Activated CD4-positive, alpha-beta T cell treated with anti-CD3 and anti-CD28 coated beads, Interleukin-2, amount 50 U/mL, for 48 hours (primary cell): ENCODE measurements at regions not wholly inside any gene's neighbourhood (a gene's known extent, or its start where the extent isn't known, plus 50 kb on each side); places are given as distances from the start of the nearest gene placed in this dataset.

Experiments used
- DNase-seq, 2 experiments: peaks; one replicate each; pipeline ENCODE4 v3.0.0-alpha.2; 2020

DNA sequence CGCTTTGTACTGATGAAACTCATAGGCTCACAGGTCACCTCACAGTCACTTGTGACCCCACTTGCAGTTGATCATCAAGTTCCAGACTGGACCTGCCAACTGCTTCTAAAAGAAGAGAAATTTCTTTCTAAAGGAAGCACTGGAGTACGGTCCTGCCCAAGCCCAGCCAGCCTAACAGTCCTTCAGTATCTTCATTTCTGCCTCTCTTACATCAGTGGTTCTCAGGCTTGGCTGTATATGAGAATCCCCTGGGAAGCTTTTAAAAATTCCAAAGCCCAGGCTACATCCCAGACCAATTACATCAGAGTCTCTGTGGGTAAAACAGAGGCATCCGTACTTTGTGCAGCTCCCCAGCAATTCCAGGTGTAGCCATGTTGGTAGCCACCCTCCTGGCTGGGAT, 282.1 kb downstream of the NFIB start:
- DNase-seq: no peak

- DNase-seq: no peak
These were observed 282.9 kb downstream of the NFIB start for GRCh38 chr9:14031060-14031414.

- no peak for DNase-seq
These were observed 283.4 kb downstream of the NFIB start for GRCh38 chr9:14030375-14031059.

DNA sequence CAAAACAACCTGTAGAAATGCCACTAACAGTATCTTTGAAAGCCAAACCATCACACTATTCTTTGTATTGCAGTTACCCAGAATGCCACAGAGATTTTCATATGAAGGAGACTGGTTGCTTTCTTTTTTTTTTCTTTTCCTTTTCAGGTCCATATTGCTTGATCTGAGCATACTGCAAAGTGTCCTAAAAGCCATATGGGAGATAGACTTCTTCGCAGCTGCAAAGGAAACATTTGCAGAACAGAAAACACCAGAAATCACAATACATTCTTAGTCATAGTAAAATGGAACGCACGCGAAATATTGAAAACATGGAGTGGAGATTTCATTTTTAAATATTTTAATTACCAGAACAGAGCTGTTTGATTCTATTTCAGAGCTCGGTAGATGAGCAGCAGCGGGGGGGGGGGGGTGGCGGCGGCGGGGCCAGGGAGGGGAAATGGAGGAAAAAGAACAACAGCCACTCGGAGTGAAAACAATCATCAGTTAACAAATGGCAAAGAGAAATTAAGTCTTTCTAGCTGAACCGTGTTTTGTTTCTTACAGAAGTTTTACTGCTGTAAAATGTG, 284.1 kb downstream of the NFIB start:
- no peak for DNase-seq

DNA sequence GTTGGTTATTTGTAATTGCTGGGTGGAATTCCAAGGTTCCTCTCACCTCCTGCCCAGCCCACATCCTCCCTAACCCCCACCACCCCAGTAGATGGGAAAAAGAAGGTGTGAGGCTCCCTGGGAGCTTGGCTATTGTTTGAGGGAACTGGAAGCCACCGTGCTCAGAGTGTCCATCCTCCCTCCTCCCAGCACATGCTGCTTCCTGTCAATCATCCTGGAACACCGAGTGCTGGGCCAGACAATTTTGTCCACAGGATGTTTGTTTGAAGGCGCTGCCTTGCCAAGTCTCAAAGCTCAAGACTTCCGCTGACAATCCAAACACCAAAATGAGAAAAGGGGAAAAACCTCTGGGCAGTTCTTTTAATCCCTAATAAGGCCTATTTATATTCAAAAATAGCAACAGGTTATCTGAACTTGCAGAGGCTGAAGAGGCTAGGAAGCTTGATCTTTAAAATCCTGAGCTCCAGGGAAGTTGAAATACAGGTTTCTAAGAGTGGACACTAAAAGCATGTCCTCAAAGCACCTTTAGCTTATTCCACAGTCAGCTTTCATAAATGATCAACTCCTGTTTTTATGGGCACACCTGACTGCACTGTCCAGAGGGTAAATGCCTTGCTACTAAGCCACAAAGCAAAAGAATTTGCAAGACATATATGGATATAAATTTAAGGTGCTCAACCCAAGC, 286.7 kb downstream of the NFIB start:
- no peak for DNase-seq

GRCh38 chr9:14025741-14026140, 288.2 kb downstream of the NFIB start:
- no peak for DNase-seq

DNA sequence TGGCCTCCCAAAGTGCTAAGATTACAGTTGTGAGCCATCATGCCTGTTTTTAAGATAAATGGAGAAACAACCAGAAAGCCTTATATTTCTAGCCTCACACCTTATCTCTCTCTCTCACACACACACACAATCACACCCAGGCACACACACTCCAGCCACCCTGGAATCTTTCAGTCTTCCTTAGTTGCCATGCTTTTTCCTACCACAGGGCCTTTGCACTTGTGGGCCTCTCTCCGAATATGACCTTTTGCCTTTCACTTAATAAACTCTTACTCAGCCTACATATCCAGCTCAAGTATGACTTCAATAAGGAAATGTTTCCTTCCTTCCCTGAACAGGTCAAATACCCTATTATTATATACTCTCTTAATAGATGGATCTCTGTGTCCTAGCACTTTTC, 290.7 kb downstream of the NFIB start:
- DNase-seq: no peak

DNA sequence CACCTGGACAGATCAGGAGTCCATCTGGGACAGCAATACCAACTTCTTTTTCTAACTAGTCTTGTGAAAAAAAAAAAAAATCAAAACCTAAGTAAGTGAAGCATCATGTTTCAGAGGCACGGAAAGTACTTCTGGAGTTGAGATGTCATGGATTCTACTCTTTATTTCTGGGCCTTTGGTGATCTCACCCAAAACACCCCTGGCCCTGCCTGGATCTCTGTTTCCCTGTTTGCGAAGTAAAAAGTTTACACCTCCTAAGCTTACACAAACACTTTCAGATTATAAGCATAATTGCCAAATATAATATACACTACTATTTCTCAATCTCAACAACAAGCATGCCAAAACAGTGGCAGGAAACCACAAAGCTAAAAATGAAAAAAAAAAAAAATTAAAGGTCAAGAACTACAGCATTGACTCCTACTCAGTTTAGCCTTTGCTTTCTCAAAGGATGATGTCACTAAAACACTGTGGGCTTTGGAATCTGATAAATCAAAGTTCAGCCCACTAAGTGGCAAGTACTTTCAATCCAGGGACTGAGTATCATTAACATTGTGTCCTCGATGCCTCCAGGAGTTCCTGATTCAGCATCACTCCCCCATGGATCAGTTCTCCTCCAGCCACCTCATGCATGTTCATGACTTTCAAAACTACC, 291.9 kb downstream of the NFIB start:
- no peak for DNase-seq

DNA sequence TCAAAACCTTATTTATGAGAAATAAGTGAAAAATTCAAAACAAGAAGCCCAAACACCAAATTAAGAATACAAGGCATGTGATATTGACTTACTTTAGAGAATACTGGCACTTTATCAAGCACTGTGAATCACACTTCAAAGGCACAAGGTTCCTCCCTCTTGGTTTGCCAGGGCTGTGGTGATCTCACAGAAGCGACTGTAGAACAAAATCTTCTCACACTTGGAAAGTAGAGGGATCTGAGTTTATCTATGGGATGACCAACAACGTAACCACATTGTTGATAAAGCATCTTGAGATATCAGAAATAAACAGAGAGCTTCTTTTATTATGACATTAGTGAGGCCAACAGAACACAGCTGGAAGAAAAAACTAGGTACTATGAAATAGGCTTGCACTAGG, 295.9 kb downstream of the NFIB start:
- no peak for DNase-seq

- no peak for DNase-seq
These were observed 299.2 kb downstream of the NFIB start for GRCh38 chr9:14014744-14015143.

DNA sequence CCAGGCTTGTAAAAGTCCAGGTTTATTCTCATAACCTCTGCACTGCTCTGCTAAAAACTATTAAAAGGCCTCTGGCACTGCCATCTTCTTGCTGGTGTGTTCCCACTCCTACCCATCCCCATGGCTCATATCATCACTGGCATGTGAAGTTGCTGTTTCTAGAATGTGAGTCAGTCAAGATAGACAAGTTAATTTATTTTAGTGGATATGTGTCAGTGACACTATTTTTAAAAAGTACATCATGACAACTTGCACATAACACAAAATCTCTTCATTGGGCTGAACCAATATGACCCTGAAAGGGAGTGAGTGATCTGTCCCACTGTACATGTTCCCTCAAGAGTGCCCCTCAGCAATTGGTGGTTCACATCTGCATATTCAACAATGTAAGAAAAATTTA, 299.7 kb downstream of the NFIB start:
- no peak for DNase-seq

- no peak for DNase-seq
These were observed 302.0 kb downstream of the NFIB start for GRCh38 chr9:14011799-14012560.

GRCh38 chr9:14007190-14007769, 306.7 kb downstream of the NFIB start:
- no peak for DNase-seq

DNA sequence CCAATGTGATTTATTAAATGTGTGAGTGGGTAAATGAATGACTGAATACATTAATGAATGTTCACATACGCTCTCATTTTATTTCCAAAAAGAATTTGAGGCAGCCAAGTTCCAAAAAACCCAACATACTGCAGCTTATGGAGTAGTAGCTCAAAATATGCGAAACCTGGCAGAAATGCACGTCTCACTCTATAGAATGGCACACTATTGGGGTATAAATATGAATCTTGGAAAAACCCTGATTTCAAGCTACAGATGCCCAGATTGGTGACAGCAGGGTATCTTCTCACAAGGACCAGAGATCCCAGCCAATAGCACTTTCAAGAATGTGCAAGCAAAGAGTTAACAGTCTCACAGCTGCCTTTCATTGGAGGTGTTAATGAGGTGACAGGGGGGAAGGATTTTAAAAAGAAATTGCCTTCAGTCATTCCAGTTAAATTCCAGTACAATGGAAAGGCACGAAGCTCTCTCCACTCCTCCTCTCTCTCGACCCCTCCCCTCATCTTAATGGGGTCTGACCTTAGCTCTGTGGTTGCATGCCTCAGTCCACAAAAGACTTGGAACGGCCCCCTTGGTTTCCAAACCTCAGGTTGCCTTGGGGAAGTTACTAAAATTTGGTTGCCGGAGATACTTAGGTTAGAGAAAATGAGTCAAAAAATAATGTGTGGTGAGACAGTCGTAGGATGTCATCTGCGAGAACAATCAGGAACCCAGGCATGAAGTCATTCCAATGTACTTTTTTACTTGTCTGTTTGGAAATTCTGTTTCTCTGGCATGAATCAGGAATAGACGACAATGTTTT, 307.4 kb downstream of the NFIB start:
- DNase-seq: no peak

DNA sequence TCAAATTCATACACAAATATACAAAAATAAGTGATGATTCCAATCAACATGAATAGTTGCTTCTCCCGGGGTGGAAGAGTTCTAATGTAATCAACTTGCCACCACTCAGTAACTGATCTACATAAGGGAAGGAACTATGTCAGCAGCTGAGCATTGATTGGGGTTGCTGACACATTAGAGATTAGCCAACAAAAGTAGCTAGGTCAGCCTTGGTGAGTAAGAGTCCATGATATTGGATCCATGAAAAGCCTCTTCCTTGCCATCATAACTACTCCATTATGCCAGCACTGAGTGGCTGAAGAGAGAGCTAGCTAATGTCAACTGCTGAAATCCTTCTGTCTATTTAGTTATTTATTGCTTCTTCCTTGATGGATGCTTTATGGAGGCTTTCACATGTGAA, 309.8 kb downstream of the NFIB start:
- no peak for DNase-seq

GRCh38 chr9:13994240-13994639, 319.7 kb downstream of the NFIB start:
- no peak for DNase-seq

GRCh38 chr9:13993632-13994185, 320.2 kb downstream of the NFIB start:
- DNase-seq: no peak

GRCh38 chr9:13992138-13993088, 321.5 kb downstream of the NFIB start:
- DNase-seq: no peak

DNA sequence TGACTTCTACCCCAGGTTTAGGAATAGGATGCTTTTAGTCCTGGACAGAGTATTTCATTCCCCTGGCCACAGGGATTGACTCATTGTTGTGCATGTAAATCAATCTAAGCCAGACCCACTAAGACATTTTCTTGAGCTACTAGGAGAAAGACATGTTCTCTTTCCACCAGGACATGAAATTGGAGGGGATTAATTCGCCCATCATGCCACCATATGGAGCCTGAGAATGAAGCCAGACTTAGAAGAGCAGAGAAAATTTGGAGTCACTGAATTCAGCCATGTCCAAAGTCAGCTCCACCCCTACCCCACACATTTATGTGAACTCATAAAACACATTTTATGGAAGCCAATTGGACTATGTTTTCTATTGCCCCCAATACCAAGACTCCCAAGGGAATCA, 322.5 kb downstream of the NFIB start:
- DNase-seq: no peak

GRCh38 chr9:13990994-13991393, 322.9 kb downstream of the NFIB start:
- DNase-seq: no peak

GRCh38 chr9:13990331-13990730, 323.6 kb downstream of the NFIB start:
- DNase-seq: no peak
